NCI-H2029 treated with DMSO at 0.1 percent for 48 hours (cell line): ENCODE measurements at regions not wholly inside any gene's neighbourhood (a gene's known extent, or its start where the extent isn't known, plus 50 kb on each side); places are given as distances from the start of the nearest gene placed in this dataset.

Source experiments
- DNase-seq: peaks from one replicate; lab custom pipeline; 2025; lab: John Stamatoyannopoulos, UW

GRCh38 chr1:225707824-225708223 lies 54.9 kb upstream of the ENAH start:
- DNase-seq: no peak

- peak; percentile 87 for DNase-seq
Measured at GRCh38 chr1:225709101-225709500, 56.2 kb upstream of the ENAH start.

- DNase-seq: no peak
Measured at GRCh38 chr1:225710804-225711203, 57.9 kb upstream of the ENAH start.

- DNase-seq: no peak
Measured at GRCh38 chr1:225711236-225711937, 58.5 kb upstream of the ENAH start.

GRCh38 chr1:225712391-225712790 lies 59.5 kb upstream of the ENAH start:
- DNase-seq: no peak

GRCh38 chr1:225713281-225713680 lies 60.4 kb upstream of the ENAH start:
- DNase-seq: no peak

GRCh38 chr1:225720937-225721336 lies 56.7 kb upstream of the SRP9 start:
- no peak for DNase-seq

- no peak for DNase-seq
Measured at GRCh38 chr1:225724251-225724650, 53.4 kb upstream of the SRP9 start.
